GM19328 (cell line): ENCODE measurements at regions not wholly inside any gene's neighbourhood (a gene's known extent, or its start where the extent isn't known, plus 50 kb on each side); places are given as distances from the start of the nearest gene placed in this dataset.

Source experiments
- ATAC-seq: cut with Tn5 transposase; IDR thresholded peaks from one replicate; pipeline ENCODE4 v1.9.1; 2021; ENCODE audit warnings: mild to moderate bottlenecking, moderate library complexity; ENCODE audit not compliant: unreplicated experiment

GRCh38 chr4:174122705-174123104 is 160.8 kb downstream of the FBXO8 start:
- no peak for ATAC-seq

DNA sequence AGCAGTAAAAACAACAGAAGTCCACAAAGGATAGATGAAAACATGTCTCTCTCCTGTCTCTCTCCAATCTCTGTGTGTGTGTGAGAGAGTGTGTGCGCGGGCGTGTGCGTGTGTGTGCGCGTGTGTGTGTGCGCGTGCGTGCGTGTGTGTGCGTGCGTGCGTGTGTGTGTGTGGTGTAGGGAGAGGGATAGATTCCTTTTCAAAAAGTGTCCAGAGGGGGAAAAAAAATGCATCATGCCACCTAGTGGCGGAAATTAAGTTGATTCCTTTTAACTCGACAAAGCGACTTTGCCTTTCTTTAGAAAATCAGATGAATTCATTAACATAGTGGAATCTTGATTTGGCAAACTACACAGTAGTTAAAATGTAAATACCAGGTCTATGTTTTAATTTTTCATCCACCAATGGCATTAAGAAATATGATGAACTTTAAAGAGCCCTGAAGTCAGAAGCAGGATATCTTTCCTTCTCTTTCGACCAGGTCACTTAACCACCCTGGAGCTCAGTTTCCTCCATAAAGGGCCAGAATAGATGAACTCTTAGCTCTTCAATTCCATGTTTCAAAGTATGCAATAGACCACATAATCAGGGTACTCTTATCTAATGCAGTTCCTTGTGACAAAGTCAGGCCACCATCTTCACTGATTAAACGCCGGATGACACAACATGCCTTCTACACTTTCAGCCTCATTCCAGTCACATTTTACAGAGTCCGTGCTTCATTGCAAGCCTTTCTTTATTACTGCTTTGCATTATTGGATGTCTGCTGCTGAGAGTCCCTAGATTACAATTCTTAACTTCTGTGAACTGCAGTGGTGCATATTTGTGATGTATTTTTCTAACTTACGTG is 162.8 kb downstream of the FBXO8 start:
- no peak for ATAC-seq

DNA sequence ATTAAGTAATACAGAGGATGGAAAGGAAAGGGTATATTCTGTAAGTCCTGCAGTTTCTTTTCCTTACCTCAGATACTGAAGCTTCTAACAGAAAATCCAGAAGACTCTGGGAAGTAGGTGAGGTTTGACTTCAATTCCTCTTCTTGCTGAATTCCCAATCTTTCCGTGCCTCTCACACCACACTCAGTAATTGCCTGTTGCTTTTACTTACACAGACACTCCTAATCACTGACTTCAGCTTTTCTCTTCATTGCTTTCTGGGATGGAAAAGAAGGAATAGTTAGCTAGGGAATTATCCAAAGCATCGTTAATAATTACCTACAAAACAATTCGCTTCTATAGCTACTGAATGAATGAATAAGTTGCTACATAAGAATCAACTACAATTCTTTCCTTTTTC is 163.6 kb downstream of the FBXO8 start:
- ATAC-seq: no peak

DNA sequence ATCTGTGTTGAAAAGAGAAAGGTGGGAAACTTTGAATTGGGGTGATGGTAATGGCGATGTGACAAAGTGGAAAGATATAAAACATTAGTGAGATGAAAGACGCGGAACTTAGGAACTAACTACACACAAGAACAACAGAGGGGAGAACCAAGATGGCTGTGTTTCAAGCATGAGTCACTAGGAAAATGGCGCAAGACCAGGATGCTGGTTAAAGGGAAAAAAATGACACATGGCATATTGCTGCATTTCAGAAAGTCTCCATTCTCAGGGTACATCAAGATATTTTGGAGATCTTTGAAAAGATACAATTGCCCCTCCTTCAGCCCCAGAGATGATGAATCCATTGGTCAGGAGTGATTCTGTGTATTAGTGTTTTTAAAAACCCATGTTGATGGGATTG is 164.4 kb downstream of the FBXO8 start:
- ATAC-seq: no peak

DNA sequence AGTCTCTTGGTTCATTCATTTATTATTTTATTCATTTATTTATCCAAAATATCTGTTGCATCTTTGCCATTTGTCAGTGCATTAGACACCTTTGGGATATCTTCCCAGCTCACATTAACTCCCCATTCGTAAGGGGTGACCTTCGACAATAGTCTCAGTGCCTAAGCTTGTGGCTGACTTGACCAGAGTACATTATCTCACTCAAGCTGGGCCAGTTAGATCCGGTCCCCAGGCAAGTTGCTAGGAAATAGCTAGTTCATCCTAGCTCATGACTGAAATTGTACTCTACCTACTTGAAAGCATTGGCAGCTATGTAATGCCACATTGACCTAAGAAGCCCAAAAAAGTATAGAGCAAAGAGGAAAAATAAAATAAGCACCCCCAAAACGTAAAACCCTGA is 165.3 kb downstream of the FBXO8 start:
- no peak for ATAC-seq

GRCh38 chr4:174117445-174117844 is 166.0 kb downstream of the FBXO8 start:
- ATAC-seq: no peak

DNA sequence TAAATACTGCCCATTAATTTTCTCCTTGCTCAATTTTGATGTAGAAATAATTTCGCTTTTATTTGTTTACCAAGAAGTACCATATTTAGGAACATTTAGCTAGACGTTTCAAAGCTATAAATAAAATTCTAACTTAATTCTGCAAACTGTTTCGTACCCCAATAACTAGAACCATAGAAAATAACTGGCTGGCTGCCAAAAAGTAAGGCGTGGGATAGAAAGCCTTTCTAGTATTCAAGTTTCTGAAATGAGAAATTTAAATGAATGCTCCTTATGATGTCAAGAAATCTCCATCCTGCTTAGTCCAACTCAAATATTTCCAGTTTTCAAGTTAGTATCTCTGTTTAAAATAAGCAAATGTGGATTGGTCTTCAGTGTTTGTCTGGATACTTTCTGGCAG is 167.4 kb downstream of the FBXO8 start:
- no peak for ATAC-seq

- ATAC-seq: no peak
Observed at GRCh38 chr4:174111422-174111821, 172.0 kb downstream of the FBXO8 start.

DNA sequence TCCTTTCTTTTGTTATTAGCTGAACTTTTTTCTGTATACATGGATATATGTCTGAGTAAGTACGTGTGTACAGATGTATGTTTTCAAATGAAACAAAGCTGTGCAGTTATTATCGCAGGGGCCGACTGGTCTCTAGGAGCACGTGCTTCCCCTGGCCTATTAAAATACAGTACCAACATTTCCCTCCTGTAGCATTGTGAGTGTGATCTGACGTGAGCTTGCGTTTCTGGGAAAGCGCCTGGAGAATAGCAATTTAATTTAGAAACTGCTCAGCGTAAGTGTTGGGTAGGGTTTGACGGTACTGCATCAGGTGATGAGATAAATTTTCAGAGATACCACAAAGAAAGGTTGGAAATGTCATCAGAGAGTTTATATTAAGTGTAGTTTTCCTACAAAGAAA is 173.3 kb downstream of the FBXO8 start:
- ATAC-seq: no peak

DNA sequence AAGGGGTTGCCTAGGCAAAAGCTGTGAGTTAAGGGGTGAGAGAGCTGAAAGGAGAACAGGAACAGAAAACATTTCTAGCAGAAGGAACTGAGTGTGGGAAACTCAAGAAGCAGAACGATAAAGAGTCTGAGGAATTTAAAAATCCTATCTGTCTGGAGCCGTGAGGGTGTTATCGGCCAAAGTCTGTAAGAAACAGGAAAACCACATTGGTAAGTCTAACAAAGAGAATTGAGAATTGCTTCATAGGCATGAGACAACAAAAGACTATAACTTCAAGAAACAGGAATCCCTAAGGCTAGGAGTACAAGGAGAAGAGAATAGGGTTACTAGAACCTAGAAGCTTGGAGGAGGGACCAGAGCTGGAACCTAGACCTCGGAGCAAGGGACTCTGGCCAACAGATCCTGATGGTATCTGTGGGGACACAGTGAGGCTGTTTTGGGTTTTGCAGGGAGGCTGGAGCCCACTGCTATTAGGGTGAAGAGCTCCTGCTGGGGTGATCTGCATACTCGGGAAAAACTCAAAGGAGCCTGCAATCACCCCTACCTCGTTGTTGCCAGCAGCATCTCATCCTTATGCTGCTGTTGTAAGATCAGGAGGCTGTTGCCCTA is 175.6 kb downstream of the FBXO8 start:
- ATAC-seq: no peak

DNA sequence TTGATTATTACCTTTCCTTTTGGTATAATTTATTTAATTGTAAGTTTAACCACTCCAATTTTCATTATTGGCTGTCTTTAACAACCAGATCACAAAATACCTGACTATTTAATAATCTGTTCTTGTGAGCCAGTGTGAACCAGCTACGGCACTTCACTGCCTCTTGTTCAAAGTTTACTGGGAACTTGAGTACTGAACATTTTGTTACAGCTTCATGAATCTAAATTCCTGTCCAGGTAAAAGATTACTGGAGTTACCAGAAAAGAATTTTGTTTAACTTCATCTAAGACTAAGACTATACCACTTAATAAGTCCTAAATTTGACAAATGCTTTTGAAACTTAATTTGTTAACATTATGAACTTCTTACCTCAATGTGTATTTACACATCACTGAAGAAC is 178.3 kb downstream of the FBXO8 start:
- ATAC-seq: no peak

- ATAC-seq: no peak
Observed at GRCh38 chr4:174100910-174101309, 182.6 kb downstream of the FBXO8 start.

DNA sequence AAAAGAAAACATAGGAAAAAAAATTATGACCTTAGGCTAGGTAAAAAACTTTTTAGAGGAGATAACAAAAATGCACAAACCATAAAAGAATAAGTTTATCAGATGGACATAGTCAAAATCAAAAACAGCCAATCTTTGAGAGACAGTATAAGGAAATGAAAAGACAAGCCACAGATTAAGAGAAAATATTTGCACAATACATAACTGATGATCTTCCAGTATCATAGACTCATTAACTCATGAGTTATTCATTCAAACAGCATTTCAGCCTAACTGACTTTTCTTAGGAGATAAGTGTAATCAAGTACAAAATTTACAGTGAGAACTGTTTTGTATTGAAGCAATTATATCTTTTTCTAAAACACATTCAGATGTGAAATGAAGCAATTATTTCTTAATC is 183.8 kb downstream of the FBXO8 start:
- ATAC-seq: no peak

GRCh38 chr4:174096999-174097398 is 186.5 kb downstream of the FBXO8 start:
- ATAC-seq: no peak

- ATAC-seq: no peak
Observed at GRCh38 chr4:174096456-174096855, 187.0 kb downstream of the FBXO8 start.

DNA sequence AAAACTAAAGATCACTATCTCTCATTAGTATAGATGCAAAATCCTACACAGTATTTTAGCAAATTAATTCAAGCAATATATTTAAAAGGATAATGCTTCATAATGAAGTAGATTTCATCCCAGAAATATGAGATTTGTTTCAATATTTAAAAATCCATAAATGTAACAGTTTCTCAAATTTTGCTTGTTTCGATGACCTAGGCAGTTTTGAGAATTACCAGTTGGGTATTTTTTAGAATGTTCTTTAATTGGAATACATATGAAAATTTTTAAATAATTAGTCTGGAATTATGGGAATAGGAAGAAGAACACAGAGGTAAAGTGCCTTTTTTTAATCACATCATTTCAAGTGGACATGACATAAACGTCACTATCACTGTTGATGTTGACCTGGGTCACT is 192.3 kb downstream of the FBXO8 start:
- no peak for ATAC-seq

DNA sequence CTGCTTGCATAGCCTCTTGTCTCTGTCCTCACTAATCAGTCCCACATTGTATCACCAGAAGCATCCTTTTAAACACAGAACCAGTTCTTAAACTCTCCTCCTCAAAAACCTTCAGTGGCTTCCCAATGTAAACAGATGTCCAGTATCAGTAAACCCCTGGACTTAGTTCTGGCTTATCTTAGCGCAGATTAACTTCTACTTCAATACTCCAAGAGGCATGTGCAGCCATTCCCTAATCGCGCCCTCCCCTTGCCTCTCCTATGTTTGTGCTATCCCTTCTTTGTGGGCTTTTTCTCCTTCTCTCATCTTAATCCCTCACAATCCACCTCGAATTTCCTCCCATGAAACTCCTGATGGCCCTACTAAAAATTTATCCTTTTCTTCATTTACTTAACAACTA is 193.8 kb downstream of the FBXO8 start:
- no peak for ATAC-seq

DNA sequence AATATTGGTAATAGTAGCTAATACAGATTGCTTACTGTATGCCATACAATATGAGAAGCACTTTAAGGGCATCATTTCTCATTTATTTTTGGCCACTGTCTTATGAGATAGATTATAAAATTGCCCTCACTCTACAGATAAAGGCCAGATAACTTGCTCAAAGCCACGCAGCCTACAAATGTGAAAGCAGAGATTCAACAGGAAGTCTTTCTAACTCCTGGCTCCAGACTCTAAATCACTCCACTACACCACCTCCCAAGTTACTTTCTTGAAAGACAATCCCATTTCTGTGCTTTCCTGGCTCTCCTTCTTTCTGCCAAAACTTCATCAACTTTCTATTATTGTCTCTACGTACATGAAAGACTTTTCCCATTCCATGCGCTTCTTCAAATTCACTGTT is 194.7 kb downstream of the FBXO8 start:
- no peak for ATAC-seq

- ATAC-seq: no peak
Observed at GRCh38 chr4:174086829-174087799, 196.4 kb downstream of the FBXO8 start.

- ATAC-seq: no peak
Observed at GRCh38 chr4:174084981-174085380, 198.5 kb downstream of the FBXO8 start.

DNA sequence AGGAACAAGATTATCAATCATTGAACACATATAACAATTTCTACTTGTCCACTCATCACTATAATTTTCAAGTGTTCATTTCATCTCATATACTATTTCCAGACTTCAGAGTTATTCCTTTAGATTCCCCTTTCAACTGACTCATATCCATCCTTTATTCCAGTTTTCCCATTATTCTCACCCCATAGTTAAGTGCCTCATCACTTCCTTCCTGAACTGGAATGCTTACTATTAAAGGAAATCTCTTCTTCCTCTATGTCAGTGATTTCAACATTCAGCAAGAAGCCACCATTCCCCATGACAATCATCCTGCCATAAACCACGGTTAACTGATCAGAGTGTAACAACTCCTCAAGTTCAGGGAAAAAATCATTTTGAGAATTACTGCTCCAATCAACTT is 198.9 kb downstream of the FBXO8 start:
- ATAC-seq: no peak

GRCh38 chr4:174080361-174080760 is 203.1 kb downstream of the FBXO8 start:
- ATAC-seq: no peak
